Fibroblast of pulmonary artery (primary cell): ENCODE measurements at regions not wholly inside any gene's neighbourhood (a gene's known extent, or its start where the extent isn't known, plus 50 kb on each side); places are given as distances from the start of the nearest gene placed in this dataset.

Source experiments
- DNase-seq: peaks from one replicate; pipeline ENCODE4 v3.0.0-alpha.2; 2010; ENCODE audit warnings: low read depth
- H3K4me3 ChIP-seq: replicated peaks from 2 replicates; pipeline ENCODE4 v1.5.1; 2011; ENCODE audit warnings: low read depth, mild to moderate bottlenecking, control low read depth, low read length, moderate library complexity
- TF ChIP-seq, protein P1 (sequence below): IDR thresholded peaks from 2 replicates; pipeline ENCODE4 v1.5.1; 2011; ENCODE audit warnings: mild to moderate bottlenecking, control low read depth, low read length, inconsistent platforms; ENCODE audit errors: missing control alignments

DNA sequence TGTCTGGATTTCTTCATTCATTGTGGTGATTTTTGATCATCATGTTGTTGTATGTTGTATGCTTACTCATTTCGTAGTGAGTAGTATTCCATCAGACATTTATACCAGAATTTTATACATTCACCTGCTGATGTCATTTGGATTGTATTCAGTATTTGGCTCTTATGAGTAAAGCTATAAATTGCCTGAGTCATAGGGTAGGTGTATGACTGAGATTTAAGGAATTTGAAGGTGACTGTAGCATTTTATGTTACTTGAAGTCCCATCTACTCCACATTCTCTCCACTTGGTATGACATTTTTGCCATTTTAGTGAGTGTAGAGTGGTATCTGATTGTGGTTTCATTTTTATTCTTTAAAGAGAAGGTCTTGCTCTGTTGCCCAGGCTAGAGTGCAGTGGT lies 548.2 kb downstream of the TBC1D22A start:
- TF ChIP-seq, protein P1, sequence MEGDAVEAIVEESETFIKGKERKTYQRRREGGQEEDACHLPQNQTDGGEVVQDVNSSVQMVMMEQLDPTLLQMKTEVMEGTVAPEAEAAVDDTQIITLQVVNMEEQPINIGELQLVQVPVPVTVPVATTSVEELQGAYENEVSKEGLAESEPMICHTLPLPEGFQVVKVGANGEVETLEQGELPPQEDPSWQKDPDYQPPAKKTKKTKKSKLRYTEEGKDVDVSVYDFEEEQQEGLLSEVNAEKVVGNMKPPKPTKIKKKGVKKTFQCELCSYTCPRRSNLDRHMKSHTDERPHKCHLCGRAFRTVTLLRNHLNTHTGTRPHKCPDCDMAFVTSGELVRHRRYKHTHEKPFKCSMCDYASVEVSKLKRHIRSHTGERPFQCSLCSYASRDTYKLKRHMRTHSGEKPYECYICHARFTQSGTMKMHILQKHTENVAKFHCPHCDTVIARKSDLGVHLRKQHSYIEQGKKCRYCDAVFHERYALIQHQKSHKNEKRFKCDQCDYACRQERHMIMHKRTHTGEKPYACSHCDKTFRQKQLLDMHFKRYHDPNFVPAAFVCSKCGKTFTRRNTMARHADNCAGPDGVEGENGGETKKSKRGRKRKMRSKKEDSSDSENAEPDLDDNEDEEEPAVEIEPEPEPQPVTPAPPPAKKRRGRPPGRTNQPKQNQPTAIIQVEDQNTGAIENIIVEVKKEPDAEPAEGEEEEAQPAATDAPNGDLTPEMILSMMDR = no peak
- no peak overlapping the region for H3K4me3 ChIP-seq
- DNase-seq = no peak

GRCh38 chr22:47309946-47310345 lies 547.5 kb downstream of the TBC1D22A start:
- no peak overlapping the region for H3K4me3 ChIP-seq
- no peak for DNase-seq
- TF ChIP-seq, protein P1 = no peak

DNA sequence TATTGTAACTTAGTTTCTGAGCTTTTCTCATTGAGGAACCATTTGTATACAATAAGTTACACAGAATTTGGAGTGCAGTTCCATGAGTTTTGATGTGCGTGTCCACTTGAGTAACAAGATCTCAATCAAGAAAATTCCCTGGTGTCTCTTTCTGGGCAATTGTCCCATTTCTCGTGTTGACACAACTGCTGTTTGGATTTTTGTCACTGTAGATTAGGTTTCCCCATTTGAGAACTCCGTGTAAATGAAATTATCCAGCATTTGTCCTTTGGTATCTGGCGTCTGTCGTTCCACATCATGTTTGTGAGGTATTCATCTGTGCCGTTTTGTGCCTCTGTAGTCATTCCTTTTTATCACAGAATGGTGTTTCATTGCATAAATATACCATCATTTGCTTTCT lies 547.0 kb downstream of the TBC1D22A start:
- DNase-seq = no peak
- no peak overlapping the region for H3K4me3 ChIP-seq
- TF ChIP-seq, protein P1 = no peak

DNA sequence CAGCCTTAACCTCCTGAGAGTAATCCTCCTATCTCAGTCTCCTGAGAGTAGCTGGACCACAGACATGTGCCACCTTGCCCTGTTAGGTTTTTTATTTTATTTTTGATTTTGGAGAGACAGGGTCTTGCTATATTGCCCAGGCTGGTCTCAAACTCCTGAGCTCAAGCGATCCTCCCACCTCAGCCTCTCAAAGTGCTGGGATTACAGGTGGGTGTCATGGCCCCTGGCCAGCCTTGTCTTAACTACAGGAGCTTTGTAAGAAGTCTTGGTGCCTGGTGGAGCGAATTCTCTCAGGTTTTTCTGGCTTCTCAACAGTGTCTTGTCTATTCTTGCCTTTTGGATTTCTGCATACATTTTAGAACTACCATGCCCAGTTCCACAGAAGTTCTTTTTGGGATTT lies 546.4 kb downstream of the TBC1D22A start:
- DNase-seq = no peak
- TF ChIP-seq, protein P1 = no peak
- no peak overlapping the region for H3K4me3 ChIP-seq

DNA sequence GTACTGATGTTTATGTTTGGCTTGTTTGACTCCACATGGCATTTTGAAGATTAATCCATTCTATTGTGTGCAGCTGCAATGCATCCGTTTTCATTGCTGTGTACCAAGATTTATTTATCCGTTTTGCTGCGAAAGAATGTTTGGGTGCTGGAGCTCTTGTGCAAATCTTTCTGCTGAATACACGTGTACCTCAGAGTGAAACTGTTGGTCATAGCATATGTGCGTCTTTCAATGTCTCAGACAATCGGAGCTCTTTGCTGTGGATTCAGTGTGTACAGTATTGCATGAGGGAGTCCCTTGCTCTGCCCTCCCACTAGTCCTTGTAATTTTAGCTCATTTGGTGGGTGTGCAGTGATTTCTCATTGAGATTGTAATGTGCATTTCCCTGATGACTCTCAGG lies 545.4 kb downstream of the TBC1D22A start:
- DNase-seq = no peak
- TF ChIP-seq, protein P1 = no peak
- H3K4me3 ChIP-seq = no peak overlapping the region

DNA sequence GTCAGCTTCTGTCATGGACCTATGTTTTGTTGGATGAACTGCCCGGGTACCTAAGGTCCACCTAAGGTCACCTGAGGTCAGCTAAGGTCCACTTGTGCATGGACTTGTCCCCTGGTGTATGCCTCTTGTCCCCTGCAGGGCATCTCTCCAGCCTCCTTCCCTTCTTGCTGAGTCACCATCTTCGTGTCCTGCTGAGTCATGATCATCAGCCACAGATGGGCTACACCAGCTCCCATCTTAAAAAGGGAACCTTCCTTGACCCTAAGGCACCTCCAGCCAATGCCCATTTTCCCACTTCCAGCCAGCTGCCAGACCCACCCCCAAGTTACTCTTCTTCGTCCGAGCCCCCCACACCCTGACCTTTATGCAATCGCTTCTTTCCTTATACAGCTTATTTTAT lies 544.9 kb downstream of the TBC1D22A start:
- TF ChIP-seq, protein P1 = no peak
- DNase-seq = peak; percentile 37

GRCh38 chr22:47304854-47305253 lies 542.4 kb downstream of the TBC1D22A start:
- no peak for DNase-seq
- no peak overlapping the region for H3K4me3 ChIP-seq
- TF ChIP-seq, protein P1 = no peak

More for the DNA sequence above, 544.9 kb downstream of the TBC1D22A start:
- no peak overlapping the region for H3K4me3 ChIP-seq
